Osteoblast (primary cell): ENCODE measurements at regions not wholly inside any gene's neighbourhood (a gene's known extent, or its start where the extent isn't known, plus 50 kb on each side); places are given as distances from the start of the nearest gene placed in this dataset.
"Not testable (repeated sequence)": the region's sequence is repeated elsewhere in the genome, so short reads cannot be mapped to it uniquely, and the experiment has no call there.

Experiments used
- DNase-seq: peaks from one replicate; pipeline ENCODE4 v3.0.0; 2011; ENCODE audit warnings: low spot score, mixed read lengths; ENCODE audit not compliant: insufficient read length; ENCODE audit errors: missing footprints
- H2AFZ ChIP-seq: 2 replicates; pipeline ENCODE4 v1.6.0; 2011; ENCODE audit warnings: mild to moderate bottlenecking, low read length
- H3K27ac ChIP-seq: 2 replicates; pipeline ENCODE4 v1.5.1; 2011; ENCODE audit warnings: mild to moderate bottlenecking, low read depth, low read length, moderate library complexity
- H3K27me3 ChIP-seq: 2 replicates; pipeline ENCODE4 v1.6.0; 2012; ENCODE audit warnings: mild to moderate bottlenecking, control low read depth, inconsistent platforms, low read length, moderate library complexity; ENCODE audit not compliant: insufficient read depth
- H3K36me3 ChIP-seq: 2 replicates; pipeline ENCODE4 v1.5.1; 2011; ENCODE audit warnings: mild to moderate bottlenecking, low read length, control low read depth, moderate library complexity; ENCODE audit not compliant: insufficient read depth
- H3K4me1 ChIP-seq: 2 replicates; pipeline ENCODE4 v1.5.1; 2011; ENCODE audit warnings: mild to moderate bottlenecking, low read length, control low read depth, moderate library complexity; ENCODE audit not compliant: insufficient read depth
- H3K4me2 ChIP-seq: 2 replicates; pipeline ENCODE4 v1.6.0; 2011; ENCODE audit warnings: mild to moderate bottlenecking, low read length; ENCODE audit not compliant: insufficient read depth
- H3K4me3 ChIP-seq: fragments of 200-600 bp; sonication (generic); 3 replicates; pipeline ENCODE4 v1.5.1; 2012; ENCODE audit warnings: mild to moderate bottlenecking, low read length, inconsistent platforms; ENCODE audit not compliant: insufficient read depth
- H3K79me2 ChIP-seq: 2 replicates; pipeline ENCODE4 v1.6.0; 2012; ENCODE audit warnings: mild to moderate bottlenecking, low read length, control low read depth, inconsistent platforms; ENCODE audit not compliant: insufficient read depth
- H3K9me3 ChIP-seq: 2 replicates; pipeline ENCODE4 v1.5.1; 2011; ENCODE audit warnings: low read depth, low read length, control low read depth
- H4K20me1 ChIP-seq: 2 replicates; pipeline ENCODE4 v1.6.0; 2012; ENCODE audit warnings: mild to moderate bottlenecking, low read length, control low read depth; ENCODE audit not compliant: insufficient read depth
- TF ChIP-seq, protein P1 (sequence below): IDR thresholded peaks from 2 replicates; pipeline ENCODE4 v1.5.1; 2011; ENCODE audit warnings: mild to moderate bottlenecking, low read depth, low read length, moderate library complexity; ENCODE audit errors: extremely low read depth

DNA sequence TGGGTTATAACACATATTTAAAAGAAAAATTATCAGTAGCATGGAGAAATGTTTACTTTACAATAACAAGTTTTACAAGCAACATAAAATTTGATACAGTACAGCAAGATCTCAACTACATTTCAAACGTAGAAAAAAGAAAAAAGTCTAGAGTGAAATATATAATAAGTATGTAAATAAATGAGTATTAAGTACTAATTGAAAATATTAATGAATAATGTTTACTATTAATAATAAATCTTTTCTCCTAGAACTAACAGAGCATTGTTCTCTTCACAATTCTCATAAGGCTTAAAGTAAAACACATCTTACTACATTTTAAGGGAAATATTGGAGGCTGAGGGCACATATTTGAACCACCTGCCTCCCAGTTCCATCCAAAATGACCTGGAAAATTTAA is 72.1 kb downstream of the TMEM212 start:
- H4K20me1 ChIP-seq, result no peaks in the 10 kb centered on the region
- no peaks in the 10 kb centered on the region for H3K36me3 ChIP-seq
- H3K79me2 ChIP-seq, result no peaks in the 10 kb centered on the region
- no peak overlapping the region for H3K27ac ChIP-seq
- H3K4me2 ChIP-seq, result no peak overlapping the region
- H3K4me1 ChIP-seq, result no peaks in the 10 kb centered on the region
- no peak overlapping the region for H3K4me3 ChIP-seq
- H3K27me3 ChIP-seq, result no peaks in the 10 kb centered on the region
- TF ChIP-seq, protein P1, sequence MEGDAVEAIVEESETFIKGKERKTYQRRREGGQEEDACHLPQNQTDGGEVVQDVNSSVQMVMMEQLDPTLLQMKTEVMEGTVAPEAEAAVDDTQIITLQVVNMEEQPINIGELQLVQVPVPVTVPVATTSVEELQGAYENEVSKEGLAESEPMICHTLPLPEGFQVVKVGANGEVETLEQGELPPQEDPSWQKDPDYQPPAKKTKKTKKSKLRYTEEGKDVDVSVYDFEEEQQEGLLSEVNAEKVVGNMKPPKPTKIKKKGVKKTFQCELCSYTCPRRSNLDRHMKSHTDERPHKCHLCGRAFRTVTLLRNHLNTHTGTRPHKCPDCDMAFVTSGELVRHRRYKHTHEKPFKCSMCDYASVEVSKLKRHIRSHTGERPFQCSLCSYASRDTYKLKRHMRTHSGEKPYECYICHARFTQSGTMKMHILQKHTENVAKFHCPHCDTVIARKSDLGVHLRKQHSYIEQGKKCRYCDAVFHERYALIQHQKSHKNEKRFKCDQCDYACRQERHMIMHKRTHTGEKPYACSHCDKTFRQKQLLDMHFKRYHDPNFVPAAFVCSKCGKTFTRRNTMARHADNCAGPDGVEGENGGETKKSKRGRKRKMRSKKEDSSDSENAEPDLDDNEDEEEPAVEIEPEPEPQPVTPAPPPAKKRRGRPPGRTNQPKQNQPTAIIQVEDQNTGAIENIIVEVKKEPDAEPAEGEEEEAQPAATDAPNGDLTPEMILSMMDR, result no peak
- no peak for DNase-seq
- H2AFZ ChIP-seq, result no peak overlapping the region
- no peaks in the 10 kb centered on the region for H3K9me3 ChIP-seq

DNA sequence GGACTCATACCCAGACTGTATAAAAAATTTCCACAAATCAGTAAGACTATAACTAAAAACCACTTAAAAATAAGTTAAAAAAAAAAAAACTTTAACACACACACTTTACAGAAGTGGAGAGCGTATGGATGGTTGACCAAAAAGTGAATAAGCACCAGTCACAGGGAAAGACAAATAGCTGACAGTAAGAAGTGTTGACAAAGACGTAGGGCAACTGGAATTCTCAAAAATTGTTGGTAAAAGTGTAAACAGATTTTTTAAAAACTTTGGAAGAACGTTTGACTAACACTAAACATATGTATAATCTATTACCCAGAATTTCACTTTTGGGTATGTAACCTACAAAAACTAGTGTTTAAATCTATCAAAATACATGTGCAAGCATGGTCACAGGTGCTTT is 73.7 kb downstream of the TMEM212 start:
- no peaks in the 10 kb centered on the region for H3K36me3 ChIP-seq
- no peak overlapping the region for H3K4me3 ChIP-seq
- no peaks in the 10 kb centered on the region for H3K79me2 ChIP-seq
- H3K27ac ChIP-seq, result no peak overlapping the region
- H3K9me3 ChIP-seq, result no peaks in the 10 kb centered on the region
- no peak overlapping the region for H3K4me2 ChIP-seq
- DNase-seq, result no peak
- no peak overlapping the region for H2AFZ ChIP-seq
- no peaks in the 10 kb centered on the region for H3K4me1 ChIP-seq
- H3K27me3 ChIP-seq, result no peaks in the 10 kb centered on the region
- TF ChIP-seq, protein P1, result no peak
- no peaks in the 10 kb centered on the region for H4K20me1 ChIP-seq

DNA sequence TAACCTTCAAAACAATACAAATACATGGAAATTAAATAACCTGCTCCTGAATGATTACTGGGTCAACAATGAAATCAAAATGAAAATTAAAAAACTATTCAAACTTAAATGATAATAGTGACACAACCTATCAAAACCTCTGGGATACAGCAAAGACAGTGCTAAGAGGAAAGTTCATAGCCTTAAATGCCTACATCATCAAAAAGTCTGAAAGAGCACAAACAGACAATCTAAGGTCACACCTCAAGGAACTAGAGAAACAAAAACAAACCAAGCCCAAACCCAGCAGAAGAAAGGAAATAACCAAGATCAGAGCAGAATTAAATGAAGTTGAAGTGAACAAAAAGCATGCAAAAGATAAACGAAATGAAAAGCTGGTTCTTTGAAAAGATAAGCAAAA is 79.5 kb downstream of the TMEM212 start:
- not testable (repeated sequence) for H3K27ac ChIP-seq, H3K27me3 ChIP-seq, H2AFZ ChIP-seq, H3K4me1 ChIP-seq, H3K4me2 ChIP-seq, H3K4me3 ChIP-seq, H3K79me2 ChIP-seq, DNase-seq, H3K36me3 ChIP-seq, H4K20me1 ChIP-seq, H3K9me3 ChIP-seq

DNA sequence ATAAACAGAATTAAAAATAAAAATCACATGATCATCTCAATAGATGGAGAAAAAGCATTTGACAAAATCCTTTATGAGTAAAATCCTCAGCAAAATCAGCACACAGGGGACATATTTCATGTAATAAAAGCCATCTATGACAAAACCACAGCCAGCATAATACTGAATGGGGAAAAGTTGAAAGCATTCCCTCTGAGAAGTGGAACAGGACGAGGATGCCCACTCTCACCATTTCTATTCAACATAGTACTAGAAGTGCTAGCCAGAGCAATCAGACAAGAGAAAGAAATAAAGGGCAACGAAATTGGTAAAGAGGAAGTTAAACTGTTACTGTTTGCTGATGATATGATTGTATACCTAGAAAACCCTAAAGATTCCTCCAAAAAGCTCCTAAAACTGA is 80.5 kb downstream of the TMEM212 start:
- not testable (repeated sequence) for H3K27me3 ChIP-seq

DNA sequence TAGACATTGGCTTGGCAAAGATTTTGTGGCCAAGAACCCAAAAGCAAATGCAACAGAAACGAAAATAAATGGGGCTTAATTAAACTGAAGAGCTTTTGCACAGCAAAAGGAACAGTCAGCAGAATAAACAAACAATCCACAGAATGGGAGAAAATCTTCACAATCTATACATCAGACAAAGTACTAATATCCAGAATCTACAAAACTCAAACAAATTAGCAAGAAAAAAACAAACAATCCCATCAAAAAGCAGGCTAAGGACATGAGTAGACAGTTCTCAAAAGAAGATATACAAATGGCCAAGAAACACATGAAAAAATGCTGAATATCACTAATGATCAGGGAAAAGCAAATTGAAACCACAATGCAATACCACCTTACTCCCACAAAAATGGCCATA is 81.7 kb downstream of the TMEM212 start:
- not testable (repeated sequence) for H3K79me2 ChIP-seq, H3K36me3 ChIP-seq, H3K4me2 ChIP-seq, H3K27me3 ChIP-seq, H3K27ac ChIP-seq, H3K9me3 ChIP-seq, H3K4me3 ChIP-seq, H2AFZ ChIP-seq, H3K4me1 ChIP-seq, H4K20me1 ChIP-seq, DNase-seq

More for the DNA sequence above, 80.5 kb downstream of the TMEM212 start:
- H3K79me2 ChIP-seq, H3K4me2 ChIP-seq, H2AFZ ChIP-seq, H4K20me1 ChIP-seq, H3K36me3 ChIP-seq, H3K9me3 ChIP-seq, H3K4me1 ChIP-seq, H3K4me3 ChIP-seq, DNase-seq, H3K27ac ChIP-seq: not testable (repeated sequence)
